ENCODE measurements at regions not wholly inside any gene's neighbourhood (a gene's known extent, or its start where the extent isn't known, plus 50 kb on each side); places are given as distances from the start of the nearest gene placed in this dataset.
A peak's percentile ranks its signal among the peaks of the same experiment; 100 is the strongest.
"Not testable (repeated sequence)": the region's sequence is repeated elsewhere in the genome, so short reads cannot be mapped to it uniquely, and the experiment has no call there.

GRCh38 chr7:156402255-156402654 is 238.3 kb upstream of the RNF32 start:
- in situ Hi-C loops (cut with HindIII; ENCODE audit: low pct_unique_long_range_greater_than_20kb, low sequenced_read_pairs), result no loop called here
- TF ChIP-seq JUND (IDR thresholded peaks at IDR 0.05; ENCODE audit: low read depth), result no peak
- DNase-seq (ENCODE audit: low read depth in 1 of 2, low spot score in 1 of 2), result no peak

DNA sequence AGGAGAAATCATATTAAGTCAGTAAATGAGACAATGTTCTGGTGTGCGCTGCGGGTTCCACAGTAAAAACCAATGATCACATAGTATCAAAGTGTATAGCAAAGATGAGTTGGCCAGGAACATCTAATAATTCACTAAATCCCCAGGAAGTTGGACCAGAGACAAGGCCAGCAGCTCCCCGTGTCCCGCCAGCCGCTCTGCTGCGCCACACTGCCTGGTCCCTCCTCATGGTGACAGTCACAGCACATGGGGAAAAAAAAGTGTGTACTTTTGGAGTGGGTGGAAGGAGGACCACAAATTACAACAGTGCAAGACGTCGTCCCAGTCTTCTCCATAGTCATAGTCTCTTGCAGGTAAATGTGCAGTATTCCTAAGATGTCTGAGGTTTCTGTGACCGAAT is 239.0 kb upstream of the RNF32 start:
- no peak for TF ChIP-seq JUND (IDR thresholded peaks at IDR 0.05; ENCODE audit: low read depth)
- in situ Hi-C loops (cut with HindIII; ENCODE audit: low pct_unique_long_range_greater_than_20kb, low sequenced_read_pairs), result no loop called here

GRCh38 chr7:156400046-156400445 is 240.5 kb upstream of the RNF32 start:
- TF ChIP-seq JUND (IDR thresholded peaks at IDR 0.05; ENCODE audit: low read depth), result no peak
- in situ Hi-C loops (cut with HindIII; ENCODE audit: low pct_unique_long_range_greater_than_20kb, low sequenced_read_pairs), result no loop called here
- no peak for DNase-seq (ENCODE audit: low read depth in 1 of 2, low spot score in 1 of 2)

More for the DNA sequence above, 239.0 kb upstream of the RNF32 start:
- no peak for DNase-seq (ENCODE audit: low read depth in 1 of 2, low spot score in 1 of 2)

GRCh38 chr7:156397249-156397648 is 243.3 kb upstream of the RNF32 start:
- DNase-seq (ENCODE audit: low read depth in 1 of 2, low spot score in 1 of 2), result no peak
- TF ChIP-seq JUND (IDR thresholded peaks at IDR 0.05; ENCODE audit: low read depth), result no peak
- in situ Hi-C loops (cut with HindIII; ENCODE audit: low pct_unique_long_range_greater_than_20kb, low sequenced_read_pairs), result no loop called here

DNA sequence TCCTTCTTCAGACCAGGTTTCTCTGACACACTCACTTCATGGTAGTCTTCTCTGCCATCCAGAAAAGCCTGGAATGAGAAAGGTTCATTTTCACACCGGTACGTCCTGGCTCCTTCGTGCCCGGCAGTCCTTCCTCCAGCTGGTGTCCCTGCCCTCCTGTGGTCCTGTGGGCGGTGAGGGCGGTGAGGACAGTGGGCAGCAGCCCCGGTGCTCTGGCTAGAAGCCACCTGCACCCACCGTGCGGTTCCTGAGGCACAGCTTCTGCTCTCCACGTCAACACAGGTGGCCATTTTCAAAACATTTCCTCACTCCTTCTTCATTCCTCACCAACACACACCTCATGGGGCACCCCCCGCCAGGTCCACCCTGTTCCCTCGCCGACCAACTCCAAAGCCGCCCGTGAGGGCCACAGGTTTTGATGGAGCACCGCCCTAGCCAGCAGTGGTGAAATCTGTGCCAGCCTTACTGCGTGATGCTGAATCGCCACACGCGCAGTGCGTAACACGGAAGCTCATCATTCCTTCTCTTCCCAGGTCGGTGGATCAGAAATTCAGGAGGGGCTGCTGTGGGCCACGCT is 251.4 kb upstream of the RNF32 start:
- in situ Hi-C loops (cut with HindIII; ENCODE audit: low pct_unique_long_range_greater_than_20kb, low sequenced_read_pairs), result no loop called here
- no peak for DNase-seq (ENCODE audit: low read depth in 1 of 2, low spot score in 1 of 2)
- no peak for TF ChIP-seq JUND (IDR thresholded peaks at IDR 0.05; ENCODE audit: low read depth)

DNA sequence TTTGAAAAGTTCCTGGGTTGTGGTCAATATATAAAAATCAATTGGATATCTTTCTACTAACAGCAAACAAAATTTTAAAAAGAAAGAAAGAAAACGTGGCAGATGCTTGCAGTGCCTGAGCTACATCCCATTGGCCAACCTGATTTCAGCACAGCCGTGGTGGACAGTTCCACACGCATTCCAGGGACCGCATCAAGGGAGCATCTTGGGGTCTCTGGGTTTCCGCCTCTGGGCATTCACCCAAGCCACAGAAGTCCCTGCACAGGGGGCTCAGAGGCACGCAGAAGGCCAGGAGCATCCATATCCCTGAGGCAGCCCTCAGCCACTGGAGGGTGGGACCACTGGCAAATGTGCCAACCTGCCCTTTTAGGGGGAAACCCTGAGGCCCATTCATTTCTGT is 254.5 kb upstream of the RNF32 start:
- no peak for TF ChIP-seq JUND (IDR thresholded peaks at IDR 0.05; ENCODE audit: low read depth)
- in situ Hi-C loops (cut with HindIII; ENCODE audit: low pct_unique_long_range_greater_than_20kb, low sequenced_read_pairs), result no loop called here
- peak in 1 of 2 experiments; percentile 25 for DNase-seq (ENCODE audit: low read depth in 1 of 2, low spot score in 1 of 2)

GRCh38 chr7:156384706-156385105 is 255.9 kb upstream of the RNF32 start:
- no peak for TF ChIP-seq JUND (IDR thresholded peaks at IDR 0.05; ENCODE audit: low read depth)
- no peak for DNase-seq (ENCODE audit: low read depth in 1 of 2, low spot score in 1 of 2)
- in situ Hi-C loops (cut with HindIII; ENCODE audit: low pct_unique_long_range_greater_than_20kb, low sequenced_read_pairs), result no loop called here

DNA sequence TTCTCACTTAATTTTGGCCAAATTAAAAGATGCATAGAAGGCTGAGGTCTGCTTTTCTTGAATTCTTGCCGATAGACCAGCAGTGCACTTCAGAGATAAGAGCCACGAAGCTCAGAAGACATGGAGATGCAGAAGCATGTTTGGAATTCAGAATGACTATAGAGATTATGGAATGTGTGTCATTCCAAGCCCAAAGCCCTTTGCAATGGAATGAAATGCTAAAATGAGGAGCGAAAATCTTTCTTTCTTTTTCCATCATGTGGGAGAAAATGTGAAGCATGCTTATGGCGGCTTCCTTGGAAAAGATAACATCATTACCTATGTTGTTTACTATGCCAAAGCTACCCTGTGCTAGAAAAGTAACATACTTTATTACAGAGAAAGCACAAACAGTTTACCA is 257.0 kb upstream of the RNF32 start:
- no peak for TF ChIP-seq JUND (IDR thresholded peaks at IDR 0.05; ENCODE audit: low read depth)
- DNase-seq (ENCODE audit: low read depth in 1 of 2, low spot score in 1 of 2), result no peak
- in situ Hi-C loops (cut with HindIII; ENCODE audit: low pct_unique_long_range_greater_than_20kb, low sequenced_read_pairs), result no loop called here

DNA sequence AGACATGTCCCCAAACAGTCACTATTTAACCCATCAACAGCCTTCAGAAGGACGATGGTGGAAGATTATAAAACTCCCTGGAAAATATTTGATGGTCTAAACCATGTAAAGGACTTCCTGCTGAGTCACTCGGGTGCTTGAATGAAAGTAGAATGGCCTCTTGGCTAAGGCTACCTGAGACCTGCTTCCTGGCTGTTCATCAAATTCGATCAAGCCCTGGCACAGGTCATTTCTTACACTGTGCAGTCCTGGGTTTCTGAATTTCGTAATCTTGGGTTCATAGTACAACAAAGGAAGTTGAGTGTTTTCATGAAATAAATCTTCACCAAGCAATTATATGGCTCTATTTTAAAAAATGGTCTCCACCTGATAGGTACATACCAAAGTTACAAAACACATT is 260.3 kb upstream of the RNF32 start:
- in situ Hi-C loops (cut with HindIII; ENCODE audit: low pct_unique_long_range_greater_than_20kb, low sequenced_read_pairs), result no loop called here
- DNase-seq (ENCODE audit: low read depth in 1 of 2, low spot score in 1 of 2), result no peak
- no peak for TF ChIP-seq JUND (IDR thresholded peaks at IDR 0.05; ENCODE audit: low read depth)

- in situ Hi-C loops (cut with HindIII; ENCODE audit: low pct_unique_long_range_greater_than_20kb, low sequenced_read_pairs), result no loop called here
- no peak for DNase-seq (ENCODE audit: low read depth in 1 of 2, low spot score in 1 of 2)
- no peak for TF ChIP-seq JUND (IDR thresholded peaks at IDR 0.05; ENCODE audit: low read depth)
Observed at GRCh38 chr7:156379324-156380070, 261.1 kb upstream of the RNF32 start.

DNA sequence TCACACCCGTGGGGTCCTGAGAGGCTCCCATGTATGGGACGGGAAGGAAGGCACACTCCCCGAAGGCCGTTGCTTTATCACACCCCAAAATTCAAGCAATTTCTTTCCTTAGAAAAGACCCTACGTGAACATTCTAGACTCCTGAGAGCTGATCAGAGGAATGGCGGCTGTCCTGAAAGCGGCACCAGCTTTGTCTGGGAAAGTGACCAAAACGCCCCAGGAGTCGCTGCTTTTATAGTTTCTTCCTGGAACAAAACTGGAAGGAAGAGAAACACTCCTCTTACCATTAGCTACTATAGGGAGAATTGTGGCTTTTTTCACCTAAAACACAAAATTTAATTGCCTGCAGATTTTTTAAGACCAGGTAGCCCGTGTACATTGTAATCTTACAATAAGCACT is 261.8 kb upstream of the RNF32 start:
- TF ChIP-seq JUND (IDR thresholded peaks at IDR 0.05; ENCODE audit: low read depth), result no peak
- in situ Hi-C loops (cut with HindIII; ENCODE audit: low pct_unique_long_range_greater_than_20kb, low sequenced_read_pairs), result no loop called here
- DNase-seq (ENCODE audit: low read depth in 1 of 2, low spot score in 1 of 2), result no peak

DNA sequence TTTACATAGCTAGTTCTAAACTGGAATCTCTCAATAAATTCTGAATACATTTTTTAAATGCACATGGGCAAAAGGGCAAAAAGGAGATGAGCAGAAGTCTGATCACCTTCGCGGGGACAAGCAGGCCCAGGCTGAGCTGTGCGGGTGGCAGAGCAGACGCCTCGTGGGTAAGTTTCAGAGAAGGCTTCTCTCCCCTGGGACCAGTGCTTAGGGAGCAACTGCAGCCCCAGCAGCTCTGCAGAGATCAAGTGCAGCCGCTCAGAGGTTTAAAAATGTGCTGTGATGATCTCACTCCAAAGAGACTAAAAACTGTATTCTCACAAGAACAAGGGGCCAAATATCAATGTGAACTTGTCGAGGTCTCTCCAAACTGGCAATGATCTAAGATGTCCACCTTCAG is 264.3 kb upstream of the RNF32 start:
- in situ Hi-C loops (cut with HindIII; ENCODE audit: low pct_unique_long_range_greater_than_20kb, low sequenced_read_pairs), result no loop called here
- DNase-seq (ENCODE audit: low read depth in 1 of 2, low spot score in 1 of 2), result no peak
- TF ChIP-seq JUND (IDR thresholded peaks at IDR 0.05; ENCODE audit: low read depth), result no peak

- in situ Hi-C loops (cut with HindIII; ENCODE audit: low pct_unique_long_range_greater_than_20kb, low sequenced_read_pairs), result no loop called here
- TF ChIP-seq JUND (IDR thresholded peaks at IDR 0.05; ENCODE audit: low read depth), result no peak
- no peak for DNase-seq (ENCODE audit: low read depth in 1 of 2, low spot score in 1 of 2)
Observed at GRCh38 chr7:156374335-156374734, 266.2 kb upstream of the RNF32 start.

- DNase-seq (ENCODE audit: low read depth in 1 of 2, low spot score in 1 of 2); in situ Hi-C loops (cut with HindIII; ENCODE audit: low pct_unique_long_range_greater_than_20kb, low sequenced_read_pairs): not testable (repeated sequence)
Observed at GRCh38 chr7:156369929-156370328, 270.6 kb upstream of the RNF32 start.
